ENCODE measurements at regions not wholly inside any gene's neighbourhood (a gene's known extent, or its start where the extent isn't known, plus 50 kb on each side); places are given as distances from the start of the nearest gene placed in this dataset.
"Not testable (repeated sequence)": the region's sequence is repeated elsewhere in the genome, so short reads cannot be mapped to it uniquely, and the experiment has no call there.

- no peak for DNase-seq
Observed at GRCh38 chr6:82118150-82118562, 129.4 kb downstream of the IBTK start.

GRCh38 chr6:82114748-82115147, 132.8 kb downstream of the IBTK start:
- DNase-seq = no peak

- no peak for DNase-seq
Observed at GRCh38 chr6:82113231-82113630, 134.3 kb downstream of the IBTK start.

- DNase-seq = no peak
Observed at GRCh38 chr6:82111818-82112217, 135.7 kb downstream of the IBTK start.

GRCh38 chr6:82111114-82111513, 136.4 kb downstream of the IBTK start:
- no peak for DNase-seq

GRCh38 chr6:82103171-82103570, 144.4 kb downstream of the IBTK start:
- DNase-seq = not testable (repeated sequence)

DNA sequence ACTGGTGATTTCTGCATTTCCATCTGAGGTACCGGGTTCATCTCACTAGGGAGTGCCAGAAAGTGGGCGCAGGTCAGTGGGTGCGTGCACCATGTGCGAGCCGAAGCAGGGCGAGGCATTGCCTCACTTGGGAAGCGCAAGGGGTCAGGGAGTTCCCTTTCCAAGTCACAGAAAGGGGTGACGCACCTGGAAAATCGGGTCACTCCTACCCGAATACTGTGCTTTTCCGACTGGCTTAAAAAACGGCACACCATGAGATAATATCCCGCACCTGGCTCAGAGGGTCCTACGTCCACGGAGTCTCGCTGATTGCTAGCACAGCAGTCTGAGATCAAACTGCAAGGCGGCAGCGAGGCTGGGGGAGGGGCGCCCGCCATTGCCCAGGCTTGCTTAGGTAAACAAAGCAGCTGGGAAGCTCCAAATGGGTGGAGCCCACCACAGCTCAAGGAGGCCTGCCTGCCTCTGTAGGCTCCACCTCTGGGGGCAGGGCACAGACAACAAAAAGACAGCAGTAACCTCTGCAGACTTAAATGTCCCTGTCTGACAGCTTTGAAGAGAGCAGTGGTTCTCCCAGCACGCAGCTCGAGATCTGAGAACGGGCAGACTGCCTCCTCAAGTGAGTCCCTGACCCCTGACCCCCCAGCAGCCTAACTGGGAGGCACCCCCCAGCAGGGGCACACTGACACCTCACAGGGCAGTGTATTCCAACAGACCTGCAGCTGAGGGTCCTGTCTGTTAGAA, 146.0 kb downstream of the IBTK start:
- DNase-seq = not testable (repeated sequence)

DNA sequence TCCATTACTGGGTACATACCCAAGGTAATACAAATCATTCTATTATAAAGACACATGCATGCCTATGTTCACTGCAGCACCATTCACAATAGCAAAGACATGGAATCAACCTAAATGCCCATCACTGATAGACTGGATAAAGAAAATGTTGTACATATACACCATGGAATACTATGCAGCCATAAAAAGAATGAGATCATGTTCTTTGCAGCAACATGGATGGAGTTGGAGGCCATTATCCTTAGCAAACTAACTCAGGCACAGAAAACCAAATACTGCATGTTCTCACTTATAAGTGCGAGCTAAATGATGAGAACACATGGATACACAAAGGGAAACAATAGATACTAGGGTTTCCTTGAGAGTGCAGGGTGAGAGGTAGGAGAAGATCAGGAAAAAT, 146.8 kb downstream of the IBTK start:
- DNase-seq = not testable (repeated sequence)

DNA sequence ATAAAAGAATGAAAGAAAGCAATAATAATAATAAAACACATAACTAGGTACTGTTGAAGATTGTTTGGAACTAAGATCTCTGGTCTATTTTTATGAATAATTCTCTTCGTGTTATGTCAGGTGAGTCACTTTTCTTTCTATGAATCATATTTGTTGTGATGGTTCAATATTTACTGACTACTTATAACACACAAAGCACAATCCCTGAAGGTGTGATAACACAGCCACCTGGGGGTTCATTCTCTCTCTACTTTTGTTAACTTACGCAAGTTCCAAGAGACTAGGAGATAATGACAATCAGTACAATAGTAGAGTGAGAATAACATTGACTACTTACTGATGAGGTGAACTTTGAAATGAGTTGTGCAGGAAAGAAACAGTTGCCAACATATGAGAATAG, 149.9 kb downstream of the IBTK start:
- no peak for DNase-seq

DNA sequence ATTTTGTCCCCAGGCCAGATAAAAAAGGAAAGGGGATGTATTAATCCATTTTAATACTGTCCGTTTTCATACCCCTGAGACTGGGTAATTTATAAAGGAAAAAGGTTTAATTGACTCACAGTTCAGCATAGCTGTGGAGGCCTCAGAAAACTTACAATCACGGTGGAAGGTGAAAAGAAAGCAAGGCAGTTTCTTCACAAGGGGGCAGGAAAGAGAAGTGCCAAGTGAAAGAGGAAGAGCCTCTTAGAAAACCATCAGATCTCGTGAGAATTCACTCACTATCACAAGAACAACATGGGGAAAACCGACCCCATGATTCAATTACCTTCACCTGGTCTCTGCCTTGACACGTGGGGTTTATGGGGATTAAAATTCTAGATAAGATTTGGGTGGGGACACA, 152.5 kb downstream of the IBTK start:
- DNase-seq = no peak

DNA sequence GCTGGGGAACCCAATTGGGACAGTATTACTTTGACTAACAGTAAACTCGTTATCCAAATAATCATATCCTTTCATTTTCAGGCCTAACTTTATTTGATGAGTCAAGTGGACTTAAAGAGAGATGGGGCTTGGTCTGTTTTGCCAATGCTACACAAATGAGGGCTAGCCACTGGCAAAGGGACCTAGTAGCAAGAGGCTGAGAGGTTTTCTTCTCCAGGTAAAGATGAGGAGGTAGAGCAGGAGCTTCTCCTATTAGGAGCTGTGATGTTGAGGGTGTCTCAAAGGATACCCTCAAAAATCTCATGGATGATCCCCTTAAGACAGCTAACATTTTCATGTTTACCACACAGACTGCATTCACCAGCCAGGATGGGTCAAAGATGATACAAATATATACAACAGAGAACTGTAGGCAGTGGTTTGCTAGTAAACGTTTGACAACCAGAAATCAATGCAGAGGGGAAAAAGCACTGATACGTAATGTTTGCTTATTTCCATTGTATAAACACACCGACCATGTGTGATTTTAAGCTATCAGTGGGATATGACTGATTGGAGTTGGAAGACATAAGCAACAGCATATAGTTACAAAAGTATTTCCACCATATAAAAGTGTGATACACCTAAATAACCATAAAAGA, 153.3 kb downstream of the IBTK start:
- DNase-seq = no peak

GRCh38 chr6:82088978-82089771, 158.4 kb downstream of the IBTK start:
- no peak for DNase-seq

DNA sequence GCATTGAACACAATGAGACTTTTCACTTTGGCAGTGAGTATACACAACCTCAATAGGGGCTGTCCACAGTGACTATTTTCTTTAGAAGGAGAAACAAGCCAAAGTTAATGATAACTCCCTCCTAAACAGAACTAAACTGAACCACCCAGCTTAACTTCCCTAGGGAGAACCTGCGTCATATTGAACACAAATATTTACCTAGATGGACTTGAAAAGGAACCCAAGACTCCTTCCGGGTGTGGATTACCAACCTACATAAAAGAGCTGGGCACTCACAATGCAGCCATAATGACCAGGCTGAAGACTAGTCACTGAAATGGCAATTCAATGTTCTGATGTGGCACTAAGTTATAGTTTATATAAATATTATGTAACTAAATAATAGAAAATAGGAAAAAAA, 160.6 kb downstream of the IBTK start:
- no peak for DNase-seq

DNA sequence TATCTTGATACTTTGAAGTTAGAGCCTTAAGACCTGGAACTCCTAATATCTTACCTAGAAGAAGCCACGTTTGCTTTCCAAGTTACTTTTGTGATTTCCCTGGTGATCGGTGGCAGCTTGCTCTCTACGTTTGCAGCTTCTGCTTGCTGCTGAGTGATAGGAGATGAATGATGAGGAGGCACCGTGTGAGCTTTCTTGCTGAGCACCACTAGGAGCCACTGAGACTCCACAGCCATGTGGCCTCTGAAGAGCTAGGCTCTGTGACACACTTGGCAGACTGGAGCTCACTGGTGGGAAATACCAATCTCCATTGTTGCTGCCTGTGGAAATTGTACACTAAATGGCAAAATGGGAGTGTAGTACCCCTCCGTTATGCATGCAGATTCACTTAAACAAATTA, 161.8 kb downstream of the IBTK start:
- no peak for DNase-seq

GRCh38 chr6:82084324-82084920, 163.1 kb downstream of the IBTK start:
- DNase-seq = no peak

DNA sequence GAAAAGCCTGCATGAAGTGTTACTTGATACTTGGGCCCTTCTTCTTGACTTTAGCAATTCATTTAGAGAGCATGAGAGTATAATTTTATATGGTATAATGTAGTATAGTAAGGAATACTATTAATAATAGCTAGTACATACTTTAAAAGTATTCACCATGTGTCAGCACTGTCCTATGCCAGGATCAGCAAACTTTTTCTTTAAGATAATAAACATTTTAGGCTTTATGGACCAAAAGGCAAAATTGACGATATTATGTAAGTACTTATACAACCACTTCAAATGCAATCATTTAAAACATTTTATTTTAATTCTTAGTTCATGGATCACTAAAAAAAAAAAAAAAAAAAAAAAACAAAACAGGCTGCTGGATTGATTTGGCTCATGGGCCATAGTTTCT, 163.9 kb downstream of the IBTK start:
- DNase-seq = no peak

DNA sequence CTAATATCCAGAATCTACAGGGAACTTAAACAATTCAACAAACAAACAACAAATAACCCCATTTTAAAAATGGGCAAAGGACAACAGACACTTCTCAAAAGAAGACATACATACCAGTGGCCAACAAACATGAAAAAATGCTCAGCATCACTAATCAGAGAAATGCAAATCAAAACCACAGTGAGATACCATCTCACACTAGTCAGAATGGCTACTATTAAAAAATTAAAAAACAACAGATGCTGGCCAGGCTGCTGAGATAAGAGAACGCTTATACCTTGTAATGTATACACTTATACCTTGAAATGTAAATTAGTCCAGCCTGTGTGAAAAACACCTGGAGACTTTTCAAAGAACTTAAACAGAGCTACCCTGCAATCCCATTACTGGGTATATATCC, 166.8 kb downstream of the IBTK start:
- DNase-seq = no peak

GRCh38 chr6:82078286-82078908, 169.1 kb downstream of the IBTK start:
- no peak for DNase-seq

GRCh38 chr6:82076916-82077315, 170.6 kb downstream of the IBTK start:
- DNase-seq = no peak

GRCh38 chr6:82074556-82074955, 173.0 kb downstream of the IBTK start:
- DNase-seq = no peak

DNA sequence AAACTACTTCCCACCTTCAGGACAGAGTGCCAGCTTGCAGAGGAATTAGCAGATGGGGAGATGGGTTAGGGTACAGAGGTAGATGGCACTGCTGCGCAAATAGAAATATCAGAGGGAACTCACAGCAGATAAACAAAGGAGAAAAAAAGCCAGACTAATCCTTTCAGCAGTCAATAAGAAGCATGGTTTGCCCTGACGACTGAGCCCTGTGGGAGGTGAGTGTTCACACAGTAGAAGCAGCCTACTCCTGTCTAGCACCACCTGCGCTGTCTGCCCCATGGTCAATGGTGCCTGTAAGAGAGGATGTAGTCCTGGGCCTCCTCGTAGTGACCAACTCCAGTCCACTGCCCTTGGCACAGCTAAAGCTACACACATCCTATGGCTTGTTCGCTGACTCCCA, 174.1 kb downstream of the IBTK start:
- no peak for DNase-seq

DNA sequence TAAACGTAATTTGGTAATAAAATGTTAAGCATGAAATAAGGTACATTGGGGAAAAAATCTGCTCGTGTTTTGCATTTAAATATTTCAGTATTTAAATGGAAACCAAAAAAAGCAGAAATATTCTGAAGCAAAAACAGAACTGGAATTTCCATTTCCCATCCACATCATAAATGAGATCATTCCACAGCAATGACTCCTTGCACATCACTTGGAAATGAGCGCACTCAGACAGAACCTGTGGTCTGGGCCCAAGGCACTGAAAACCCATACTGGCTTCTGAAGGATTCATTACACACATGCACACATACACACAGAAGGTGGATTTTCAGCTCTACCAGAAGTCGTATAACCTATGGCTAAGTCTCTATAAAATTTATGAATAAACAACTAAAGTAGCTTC, 174.8 kb downstream of the IBTK start:
- no peak for DNase-seq

- DNase-seq = no peak
Observed at GRCh38 chr6:82072121-82072521, 175.4 kb downstream of the IBTK start.

Data from stimulated activated CD4-positive, alpha-beta T cell treated with anti-CD3 and anti-CD28 coated beads, Interleukin-1b, Interleukin-23, amount 100 ng/mL, for 48 hours (primary cell).